ENCODE measurements at regions not wholly inside any gene's neighbourhood (a gene's known extent, or its start where the extent isn't known, plus 50 kb on each side); places are given as distances from the start of the nearest gene placed in this dataset.

- no peak overlapping the region for H3K27ac ChIP-seq (ENCODE audit: insufficient read length, low read depth, low read length)
- no peak overlapping the region for H3K18ac ChIP-seq (ENCODE audit: insufficient read length, low read depth, low read length)
- H3K27me3 ChIP-seq (ENCODE audit: insufficient read depth, low read length): no peaks in the 10 kb centered on the region
- H3K56ac ChIP-seq (ENCODE audit: insufficient read length, low read depth, low read length): no peak overlapping the region
- no peaks in the 10 kb centered on the region for H3K9me3 ChIP-seq (ENCODE audit: control insufficient read depth, low read depth, low read length)
- H3K23ac ChIP-seq (ENCODE audit: insufficient read length, low read depth, low read length): no peak overlapping the region
- no peak overlapping the region for H3K14ac ChIP-seq (ENCODE audit: insufficient read depth, low read length)
- no peak overlapping the region for H2BK12ac ChIP-seq (ENCODE audit: insufficient read length, low read depth, low read length)
- H3K4me3 Mint-ChIP-seq: no peak overlapping the region
- no peak overlapping the region for H4K5ac ChIP-seq (ENCODE audit: insufficient read length, low read depth, low read length)
- no peaks in the 10 kb centered on the region for H3K4me1 ChIP-seq (ENCODE audit: insufficient read depth, low read length)
- no peak overlapping the region for H2AK5ac ChIP-seq (ENCODE audit: insufficient read length, low read length)
- no peak overlapping the region for H3K9ac ChIP-seq (ENCODE audit: extremely low read depth, insufficient read length, low read length)
- no peak for TF ChIP-seq CTCF (conservative IDR thresholded peaks at IDR 0.05)
- H3K4me2 ChIP-seq (ENCODE audit: insufficient read depth, insufficient read length, low read length): no peak overlapping the region
- H4K8ac ChIP-seq (replicated peaks; ENCODE audit: insufficient read length, low read depth, low read length): no peak overlapping the region
- WGBS (ENCODE audit: extremely low coverage, insufficient read length, low lambda C conversion rate): no CpG with 5 or more reads among the region's 1 CpG
- no peak overlapping the region for H2BK20ac ChIP-seq (ENCODE audit: low read depth, low read length, poor library complexity, severe bottlenecking)
- no peak overlapping the region for H3T11ph ChIP-seq (ENCODE audit: low read length)
- no peak for DNase-seq
- H3K9me3 Mint-ChIP-seq: peaks cover 37 to 53% of the 10 kb centered on the region in 2 experiments
- H4K91ac ChIP-seq (ENCODE audit: insufficient read length, low read depth, low read length): no peak overlapping the region
- H2BK15ac ChIP-seq (ENCODE audit: low read depth, low read length): no peak overlapping the region
- peaks cover 28 to 59% (median 36%) of the 10 kb centered on the region in 3 experiments for H3K36me3 Mint-ChIP-seq (ENCODE audit: insufficient read depth in 1 of 3, low read depth in 3 of 3)
- no peak overlapping the region for H3K4ac ChIP-seq (ENCODE audit: low read depth, low read length)
- H3K27ac Mint-ChIP-seq: no peak overlapping the region
- H3K27me3 Mint-ChIP-seq (ENCODE audit: low read depth): peaks cover under 1% of the 10 kb centered on the region
- H2BK120ac ChIP-seq (ENCODE audit: low read depth, low read length, poor library complexity, severe bottlenecking): no peak overlapping the region
- H2AFZ ChIP-seq (ENCODE audit: low read length): no peak overlapping the region
- H3K23me2 ChIP-seq (ENCODE audit: insufficient read length, low read depth, low read length, poor library complexity, severe bottlenecking): no peaks in the 10 kb centered on the region
- H3K4me1 Mint-ChIP-seq: no peaks in the 10 kb centered on the region
- no peaks in the 10 kb centered on the region for H3K79me2 ChIP-seq (ENCODE audit: insufficient read depth, low read length)
- no peak overlapping the region for H2BK5ac ChIP-seq (ENCODE audit: insufficient read length, low read length)
- H3K79me1 ChIP-seq (ENCODE audit: insufficient read depth, low read depth, low read length, poor library complexity, severe bottlenecking): no peaks in the 10 kb centered on the region
- H4K20me1 ChIP-seq (ENCODE audit: control insufficient read depth, insufficient read depth, insufficient read length): no peaks in the 10 kb centered on the region
These were observed 143.6 kb upstream of the ZCCHC13 start for GRCh38 chrX:74160358-74160757.

All from H9 (cell line).